OCI-LY3 (cell line): ENCODE measurements at regions not wholly inside any gene's neighbourhood (a gene's known extent, or its start where the extent isn't known, plus 50 kb on each side); places are given as distances from the start of the nearest gene placed in this dataset.

Experiments
- H2AFZ ChIP-seq: fragments of 200-600, 300-600 bp; shearing (Covaris generic); 2 replicates; pipeline ENCODE4 v1.6.0; 2014; ENCODE audit warnings: antibody characterized with exemption, low read depth, low read length
- H3K27ac ChIP-seq: fragments of 200-600, 300-600 bp; sonication (generic); 2 replicates; pipeline ENCODE4 v1.5.1; 2014; ENCODE audit warnings: mild to moderate bottlenecking, low read length, moderate library complexity, mixed read lengths
- H3K27me3 ChIP-seq: fragments of 200-600, 300-600 bp; sonication (generic); 2 replicates; pipeline ENCODE4 v1.6.1; 2014; ENCODE audit warnings: low read depth, low read length, mixed read lengths
- H3K36me3 ChIP-seq: fragments of 200-600, 300-600 bp; sonication (generic); replicated peaks from 2 replicates; pipeline ENCODE3; 2014; ENCODE audit warnings: low read depth, low read length, mixed read lengths
- H3K4me1 ChIP-seq: fragments of 300-600, 200-600 bp; sonication (generic); 2 replicates; pipeline ENCODE4 v1.6.1; 2014; ENCODE audit warnings: low read length, mixed read lengths
- H3K4me2 ChIP-seq: fragments of 200-600, 300-600 bp; sonication (generic); 2 replicates; pipeline ENCODE4 v1.6.1; 2014; ENCODE audit warnings: low read length, mixed read lengths
- H3K4me3 ChIP-seq: fragments of 300-600, 200-600 bp; sonication (generic); 2 replicates; pipeline ENCODE4 v1.5.1; 2014; ENCODE audit warnings: antibody characterized with exemption, mild to moderate bottlenecking, low read length, moderate library complexity
- H3K79me2 ChIP-seq: fragments of 300-600, 200-600 bp; shearing (Covaris generic); 2 replicates; pipeline ENCODE4 v1.6.1; 2014; ENCODE audit warnings: mild to moderate bottlenecking, low read length, mixed read lengths
- H3K9ac ChIP-seq: fragments of 300-600, 200-600 bp; shearing (Covaris generic); 2 replicates; pipeline ENCODE4 v1.6.0; 2014; ENCODE audit warnings: mild to moderate bottlenecking, low read length, moderate library complexity
- H3K9me3 ChIP-seq: fragments of 200-600, 300-600 bp; shearing (Covaris generic); 2 replicates; pipeline ENCODE4 v1.6.1; 2014; ENCODE audit warnings: low read length, mixed read lengths; ENCODE audit not compliant: insufficient read depth
- H4K20me1 ChIP-seq: fragments of 200-600, 300-600 bp; sonication (generic); 2 replicates; pipeline ENCODE4 v1.6.1; 2016; ENCODE audit warnings: low read length, mixed read lengths; ENCODE audit not compliant: insufficient read depth
- EZH2phosphoT487 ChIP-seq: fragments of 200-600 bp; shearing (Covaris generic); IDR thresholded peaks from 2 replicates; pipeline ENCODE4 v1.6.1; 2018; ENCODE audit warnings: antibody characterized with exemption, mixed run types, low read depth
- TF ChIP-seq, protein P1 (sequence below): fragments of 200-600, 300-600 bp; sonication (generic); IDR thresholded peaks from 2 replicates; pipeline ENCODE4 v1.5.1; 2014; ENCODE audit warnings: antibody characterized with exemption, low read length, low read depth

DNA sequence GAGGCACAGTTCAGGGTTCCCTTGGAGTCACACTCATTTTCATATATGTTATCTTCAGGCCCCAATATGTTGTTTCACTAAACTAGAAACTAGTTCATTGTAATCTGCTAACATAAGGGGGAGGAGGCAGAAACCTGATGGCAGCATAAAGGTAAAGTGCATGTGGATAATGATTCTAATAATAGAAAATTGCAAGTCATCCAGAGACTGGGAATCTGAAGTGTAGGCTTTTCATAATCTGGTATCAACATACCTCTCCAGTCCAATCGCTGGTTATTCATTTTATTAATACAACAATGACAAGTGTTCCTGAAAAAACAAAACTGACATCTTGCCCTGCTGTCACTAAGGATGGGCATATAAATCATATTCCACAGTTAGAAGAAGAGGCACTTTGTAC, 326.3 kb upstream of the ZNF804A start:
- no peak overlapping the region for H3K9ac ChIP-seq
- TF ChIP-seq EZH2phosphoT487 = no peak
- TF ChIP-seq, protein P1, sequence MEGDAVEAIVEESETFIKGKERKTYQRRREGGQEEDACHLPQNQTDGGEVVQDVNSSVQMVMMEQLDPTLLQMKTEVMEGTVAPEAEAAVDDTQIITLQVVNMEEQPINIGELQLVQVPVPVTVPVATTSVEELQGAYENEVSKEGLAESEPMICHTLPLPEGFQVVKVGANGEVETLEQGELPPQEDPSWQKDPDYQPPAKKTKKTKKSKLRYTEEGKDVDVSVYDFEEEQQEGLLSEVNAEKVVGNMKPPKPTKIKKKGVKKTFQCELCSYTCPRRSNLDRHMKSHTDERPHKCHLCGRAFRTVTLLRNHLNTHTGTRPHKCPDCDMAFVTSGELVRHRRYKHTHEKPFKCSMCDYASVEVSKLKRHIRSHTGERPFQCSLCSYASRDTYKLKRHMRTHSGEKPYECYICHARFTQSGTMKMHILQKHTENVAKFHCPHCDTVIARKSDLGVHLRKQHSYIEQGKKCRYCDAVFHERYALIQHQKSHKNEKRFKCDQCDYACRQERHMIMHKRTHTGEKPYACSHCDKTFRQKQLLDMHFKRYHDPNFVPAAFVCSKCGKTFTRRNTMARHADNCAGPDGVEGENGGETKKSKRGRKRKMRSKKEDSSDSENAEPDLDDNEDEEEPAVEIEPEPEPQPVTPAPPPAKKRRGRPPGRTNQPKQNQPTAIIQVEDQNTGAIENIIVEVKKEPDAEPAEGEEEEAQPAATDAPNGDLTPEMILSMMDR = no peak
- no peaks in the 10 kb centered on the region for H4K20me1 ChIP-seq
- H3K36me3 ChIP-seq = no peaks in the 10 kb centered on the region
- H3K27me3 ChIP-seq = no peaks in the 10 kb centered on the region
- no peak overlapping the region for H3K4me3 ChIP-seq
- no peaks in the 10 kb centered on the region for H3K9me3 ChIP-seq
- H3K79me2 ChIP-seq = no peaks in the 10 kb centered on the region
- H3K4me1 ChIP-seq = 0 out of 2 replicates have a peak, but pooled peaks cover 2% of the 10 kb centered on the region
- no peak overlapping the region for H3K27ac ChIP-seq
- no peak overlapping the region for H3K4me2 ChIP-seq
- H2AFZ ChIP-seq = no peak overlapping the region

- no peak overlapping the region for H3K4me3 ChIP-seq
- H3K4me2 ChIP-seq = no peak overlapping the region
- H3K9ac ChIP-seq = no peak overlapping the region
- H3K9me3 ChIP-seq = no peaks in the 10 kb centered on the region
- H3K36me3 ChIP-seq = no peaks in the 10 kb centered on the region
- H3K27me3 ChIP-seq = no peaks in the 10 kb centered on the region
- no peak for TF ChIP-seq EZH2phosphoT487
- TF ChIP-seq, protein P1 = no peak
- H4K20me1 ChIP-seq = no peaks in the 10 kb centered on the region
- no peaks in the 10 kb centered on the region for H3K4me1 ChIP-seq
- no peak overlapping the region for H2AFZ ChIP-seq
- no peak overlapping the region for H3K27ac ChIP-seq
- no peaks in the 10 kb centered on the region for H3K79me2 ChIP-seq
Measured at GRCh38 chr2:184294831-184295230, 303.5 kb upstream of the ZNF804A start.

GRCh38 chr2:184297085-184297484, 301.2 kb upstream of the ZNF804A start:
- no peak overlapping the region for H3K4me2 ChIP-seq
- no peaks in the 10 kb centered on the region for H3K79me2 ChIP-seq
- no peak overlapping the region for H3K9ac ChIP-seq
- H3K4me3 ChIP-seq = no peak overlapping the region
- H4K20me1 ChIP-seq = no peaks in the 10 kb centered on the region
- H2AFZ ChIP-seq = no peak overlapping the region
- no peak overlapping the region for H3K27ac ChIP-seq
- no peaks in the 10 kb centered on the region for H3K27me3 ChIP-seq
- H3K4me1 ChIP-seq = no peaks in the 10 kb centered on the region
- H3K9me3 ChIP-seq = no peaks in the 10 kb centered on the region
- H3K36me3 ChIP-seq = no peaks in the 10 kb centered on the region
- no peak for TF ChIP-seq EZH2phosphoT487
- TF ChIP-seq, protein P1 = no peak

DNA sequence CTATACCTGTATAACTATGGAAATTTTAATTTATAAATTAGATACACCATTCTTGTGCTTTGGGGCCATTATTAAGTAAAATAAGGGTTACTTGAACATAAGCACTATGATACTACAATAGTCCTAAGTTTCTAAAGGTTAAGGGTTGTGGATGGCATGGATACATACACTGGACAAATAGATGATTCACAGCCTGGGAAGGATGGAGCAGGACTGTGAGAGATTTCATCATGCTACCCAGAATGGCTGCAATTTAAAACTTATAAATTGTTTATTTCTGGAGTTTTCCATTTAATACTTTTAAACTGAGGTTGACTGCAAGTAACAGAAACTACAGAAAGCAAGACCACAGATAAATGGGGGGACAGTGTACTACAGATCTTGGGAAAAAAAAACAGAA, 295.8 kb upstream of the ZNF804A start:
- Histone ChIP-seq H3K27ac (no peak overlapping the region), H3K4me3 (no peak overlapping the region), H3K27me3 (no peaks in the 10 kb centered on the region), H2AFZ (no peak overlapping the region), H3K4me2 (no peak overlapping the region), H3K4me1 (no peaks in the 10 kb centered on the region), H3K9me3 (no peaks in the 10 kb centered on the region), H4K20me1 (no peaks in the 10 kb centered on the region), H3K9ac (no peak overlapping the region), H3K36me3 (no peaks in the 10 kb centered on the region), H3K79me2 (no peaks in the 10 kb centered on the region)
- no peak for TF ChIP-seq EZH2phosphoT487
- TF ChIP-seq, protein P1 = no peak
